ENCODE measurements at regions not wholly inside any gene's neighbourhood (a gene's known extent, or its start where the extent isn't known, plus 50 kb on each side); places are given as distances from the start of the nearest gene placed in this dataset.

GRCh38 chr21:15514073-15514946 is 215.5 kb upstream of the USP25 start:
- no peak for TF ChIP-seq CTCF (conservative IDR thresholded peaks at IDR 0.05 in 1 of 2, IDR thresholded peaks at IDR 0.05 in 1 of 2; ENCODE audit: extremely low read depth in 1 of 2, insufficient read depth in 1 of 2, low read depth in 1 of 2, low read length in 2 of 2)
- no peak for TF ChIP-seq EZH2 (IDR thresholded peaks at IDR 0.05; ENCODE audit: borderline replicate concordance, low read length)
